Occipital lobe (tissue), 1 donor: ENCODE measurements at regions not wholly inside any gene's neighbourhood (a gene's known extent, or its start where the extent isn't known, plus 50 kb on each side); places are given as distances from the start of the nearest gene placed in this dataset.
"Not testable (repeated sequence)": the region's sequence is repeated elsewhere in the genome, so short reads cannot be mapped to it uniquely, and the experiment has no call there.

ENCODE experiments used
- DNase-seq: peaks from one replicate; lab custom pipeline; 2025; lab: John Stamatoyannopoulos, UW

- DNase-seq: no peak
Observed at GRCh38 chr3:67154429-67154828, 156.3 kb downstream of the KBTBD8 start.

GRCh38 chr3:67167481-67167880 is 169.4 kb downstream of the KBTBD8 start:
- DNase-seq: no peak

GRCh38 chr3:67171841-67172240 is 173.7 kb downstream of the KBTBD8 start:
- no peak for DNase-seq

GRCh38 chr3:67173130-67173529 is 175.0 kb downstream of the KBTBD8 start:
- DNase-seq: not testable (repeated sequence)

DNA sequence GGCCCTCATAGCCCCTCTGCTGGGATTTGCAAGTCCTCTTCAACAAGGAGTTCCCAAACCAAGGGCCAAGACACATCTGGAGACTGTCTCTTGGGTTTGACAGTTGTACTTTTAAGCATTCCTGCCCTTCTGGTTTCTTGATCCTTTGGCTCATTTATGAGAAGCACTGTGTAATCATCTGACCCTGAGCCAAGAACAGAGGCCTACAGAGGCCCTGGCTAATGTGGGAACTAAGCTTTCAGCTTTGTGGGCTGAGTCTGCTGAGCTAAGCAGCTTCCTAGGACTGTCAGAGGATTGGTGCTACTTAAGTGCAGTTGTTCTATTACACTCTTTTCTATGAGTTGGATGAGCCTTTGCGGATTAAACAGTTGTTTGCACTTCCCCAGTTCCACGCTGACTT is 178.3 kb downstream of the KBTBD8 start:
- no peak for DNase-seq

DNA sequence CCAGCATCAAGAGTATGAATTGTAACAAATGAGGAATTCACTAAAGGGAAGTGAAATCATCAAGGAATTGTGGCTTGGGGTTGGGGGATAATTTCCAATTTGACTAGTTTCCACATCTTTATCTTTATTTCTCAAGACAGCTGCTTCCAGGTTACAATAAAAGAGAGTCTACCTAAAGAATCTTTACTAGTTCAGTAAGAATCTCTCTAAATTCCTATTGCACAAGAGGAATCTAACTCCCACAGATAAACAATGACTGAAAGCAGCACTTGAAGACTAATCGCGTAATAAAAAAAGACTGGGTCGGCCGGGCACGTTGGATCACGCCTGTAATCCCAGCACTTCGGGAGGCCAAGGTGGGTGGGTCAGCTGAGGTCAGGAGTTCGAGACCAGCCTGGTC is 194.4 kb downstream of the KBTBD8 start:
- no peak for DNase-seq

DNA sequence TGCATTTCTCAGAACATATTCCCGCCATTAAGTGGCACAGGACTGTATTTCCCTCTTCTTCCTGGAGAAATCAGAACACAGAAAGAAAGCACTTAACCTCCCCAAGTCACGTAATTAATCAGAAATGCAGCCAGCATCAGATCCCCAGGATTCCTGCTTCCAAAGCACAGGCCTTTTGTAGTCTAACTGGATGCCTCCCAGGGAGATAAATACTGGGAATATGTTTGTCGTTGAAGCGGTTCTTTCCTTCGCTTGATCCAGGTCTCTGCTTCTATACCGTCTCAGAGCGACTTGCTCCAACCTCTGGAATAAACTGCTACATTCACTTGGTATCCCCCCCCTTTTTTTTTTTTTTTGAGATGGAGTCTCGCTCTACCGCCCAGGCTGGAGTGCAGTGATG is 198.6 kb downstream of the KBTBD8 start:
- no peak for DNase-seq

DNA sequence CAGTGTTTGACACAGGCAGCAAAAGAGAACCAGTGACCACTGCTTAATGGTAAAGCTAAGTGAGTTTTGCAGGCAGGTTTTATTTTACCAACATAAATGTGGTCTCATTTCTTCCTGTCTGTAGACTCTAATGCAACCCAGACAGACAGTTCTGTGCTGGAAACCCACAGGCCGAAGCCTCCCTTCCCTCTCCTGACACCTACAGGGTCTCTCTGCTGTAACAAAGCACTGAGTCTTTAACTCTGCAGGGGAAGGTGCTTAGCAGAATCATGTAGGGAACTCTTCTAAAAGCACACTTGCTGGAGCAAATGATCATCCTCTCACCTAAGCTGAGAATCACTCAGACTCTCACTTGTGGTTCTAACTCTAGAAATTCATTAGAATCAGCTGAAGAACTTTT is 200.3 kb downstream of the KBTBD8 start:
- DNase-seq: no peak

- DNase-seq: no peak
Observed at GRCh38 chr3:67200618-67201017, 202.5 kb downstream of the KBTBD8 start.

- DNase-seq: no peak
Observed at GRCh38 chr3:67201026-67201425, 202.9 kb downstream of the KBTBD8 start.

DNA sequence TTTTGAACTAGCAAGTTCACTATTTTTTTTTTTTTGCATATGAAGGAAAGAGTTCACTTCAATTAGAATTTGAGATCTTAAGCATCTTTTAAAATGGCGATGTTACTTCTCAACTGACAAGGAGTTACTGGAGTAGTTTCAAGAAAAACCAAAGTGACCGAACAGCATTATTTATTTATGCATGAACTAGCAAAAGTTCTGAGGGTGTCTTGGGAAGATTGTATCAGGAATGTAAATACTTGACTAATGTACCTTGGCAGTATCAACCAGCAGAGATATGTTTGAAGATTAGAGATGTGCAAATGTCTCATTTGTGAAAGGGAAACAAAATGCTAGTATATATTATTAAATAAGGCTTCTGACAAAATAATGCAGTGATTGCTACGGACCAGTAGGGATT is 203.9 kb downstream of the KBTBD8 start:
- no peak for DNase-seq

GRCh38 chr3:67204951-67205350 is 206.8 kb downstream of the KBTBD8 start:
- no peak for DNase-seq

DNA sequence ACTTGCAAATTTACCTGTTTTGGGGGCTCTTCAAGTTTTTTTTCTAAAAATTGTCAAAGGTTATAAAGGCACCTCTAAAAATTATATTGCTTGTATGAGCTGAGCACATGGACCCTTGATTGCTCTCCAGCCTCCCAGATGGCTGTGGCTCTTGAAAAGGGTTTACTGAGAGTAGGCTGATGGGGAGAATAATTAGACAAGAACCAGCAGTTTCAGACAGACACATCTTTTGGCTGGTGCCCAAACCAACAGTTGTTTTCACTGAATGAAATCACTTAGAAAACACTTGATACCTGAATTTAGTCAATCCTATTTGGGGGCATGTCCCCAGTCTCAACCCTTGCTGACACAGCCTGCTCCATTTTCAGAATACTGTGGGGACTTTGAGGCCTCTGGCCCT is 217.6 kb downstream of the KBTBD8 start:
- DNase-seq: no peak

DNA sequence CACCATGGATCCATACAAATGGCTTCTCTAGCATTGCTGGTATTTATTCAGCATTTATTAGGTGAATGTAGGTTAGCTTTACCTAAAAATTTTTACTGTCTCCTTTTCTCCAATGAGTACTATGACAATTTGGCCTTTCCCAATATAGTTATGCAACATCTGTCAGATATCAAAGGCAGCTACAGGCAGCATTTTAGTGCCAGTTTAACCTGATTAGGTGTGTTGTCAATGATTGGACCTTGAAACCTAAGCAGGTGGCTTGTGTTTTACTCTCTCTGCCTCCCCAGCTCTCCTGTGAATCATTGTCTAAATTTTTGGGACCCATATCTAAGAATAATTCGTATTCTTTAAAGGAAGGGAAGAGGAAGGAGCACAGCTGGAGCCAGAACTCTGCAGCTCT is 228.9 kb downstream of the KBTBD8 start:
- no peak for DNase-seq

GRCh38 chr3:67228136-67228535 is 230.0 kb downstream of the KBTBD8 start:
- no peak for DNase-seq

DNA sequence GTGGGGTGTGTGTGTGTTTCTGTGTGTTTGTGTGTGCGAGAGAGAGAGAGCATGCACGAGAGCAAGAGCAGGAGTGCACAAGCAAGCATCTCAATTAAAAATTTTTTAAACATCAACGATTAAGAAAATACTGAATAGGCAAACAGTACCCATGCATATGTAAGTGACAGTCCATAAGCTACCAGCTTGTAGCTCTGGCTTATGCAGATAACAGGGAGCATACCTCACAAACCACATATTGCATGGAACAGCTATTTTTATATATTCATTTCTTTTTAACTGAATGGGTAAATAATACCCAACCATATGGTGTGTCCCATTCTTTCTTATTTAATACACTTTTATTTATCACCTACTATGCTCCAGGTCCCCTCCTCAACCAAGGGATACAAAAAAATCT is 234.5 kb downstream of the KBTBD8 start:
- DNase-seq: no peak

- DNase-seq: no peak
Observed at GRCh38 chr3:67239353-67239752, 241.2 kb downstream of the KBTBD8 start.

- DNase-seq: no peak
Observed at GRCh38 chr3:67241084-67241483, 243.0 kb downstream of the KBTBD8 start.

GRCh38 chr3:67244130-67244529 is 246.0 kb downstream of the KBTBD8 start:
- DNase-seq: no peak

DNA sequence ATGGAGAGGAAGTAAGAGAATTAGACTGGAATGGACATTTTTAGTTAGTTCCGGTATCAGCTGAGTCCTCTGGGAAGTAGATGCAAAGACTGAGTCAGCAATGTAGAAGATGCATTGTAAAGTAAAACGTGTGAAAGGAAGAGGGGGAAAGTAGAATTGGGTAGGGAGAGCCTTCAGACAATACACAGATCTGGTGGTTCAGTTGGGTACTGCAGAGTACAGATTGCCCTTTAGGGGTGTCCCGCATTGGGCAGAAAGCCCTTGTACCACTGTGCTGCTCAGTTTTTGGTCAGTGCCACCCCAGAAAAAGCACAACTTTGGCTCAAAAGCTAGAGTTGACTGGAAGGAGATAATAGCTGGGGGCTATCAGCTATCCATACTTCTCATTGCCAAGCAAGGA is 247.4 kb downstream of the KBTBD8 start:
- no peak for DNase-seq

- no peak for DNase-seq
Observed at GRCh38 chr3:67248726-67249125, 250.6 kb downstream of the KBTBD8 start.

- DNase-seq: not testable (repeated sequence)
Observed at GRCh38 chr3:67252906-67253305, 254.8 kb downstream of the KBTBD8 start.

DNA sequence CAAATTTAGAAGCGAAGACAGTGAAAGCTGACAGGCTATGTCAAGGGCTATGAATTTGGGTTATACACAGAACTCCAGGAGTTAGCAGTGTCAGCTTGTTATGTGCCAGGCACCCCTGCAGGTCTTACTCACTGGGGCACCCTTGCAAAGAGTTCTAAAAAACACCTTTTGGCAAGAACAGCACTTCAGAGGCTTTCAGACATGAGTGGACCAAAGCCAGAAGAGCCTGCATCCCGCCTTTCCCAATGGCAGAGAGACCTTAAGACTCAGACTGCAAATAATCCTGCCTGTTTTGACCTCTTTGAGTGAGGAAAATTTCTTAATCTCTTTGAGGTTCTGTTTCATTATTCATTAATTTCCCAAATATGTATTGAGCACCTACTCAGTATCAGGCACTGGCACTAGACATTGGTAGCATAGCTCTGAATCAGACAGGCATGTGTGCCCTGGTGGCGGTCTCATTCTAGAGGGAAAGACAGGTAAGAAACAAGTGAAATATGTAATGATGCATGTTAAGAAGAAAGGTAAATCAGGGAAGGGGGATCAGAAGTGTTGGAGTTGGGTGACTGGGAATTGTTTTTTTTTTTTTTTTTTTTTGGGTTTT is 280.0 kb downstream of the KBTBD8 start:
- DNase-seq: no peak

GRCh38 chr3:67286586-67286985 is 288.5 kb downstream of the KBTBD8 start:
- DNase-seq: no peak
